GM23338 (cell line): ENCODE measurements at regions not wholly inside any gene's neighbourhood (a gene's known extent, or its start where the extent isn't known, plus 50 kb on each side); places are given as distances from the start of the nearest gene placed in this dataset.

Experiments
- ATAC-seq: fragments of 200-7000 bp; cut with Tn5 transposase; 3 replicates; pipeline ENCODE4 v1.9.1; 2020
- DNase-seq: peaks from one replicate; pipeline ENCODE4 v3.0.0-alpha.2; 2015; ENCODE audit warnings: low spot score
- H2AFZ ChIP-seq: fragments of 200-600 bp; sonication (generic); 2 replicates; pipeline ENCODE4 v1.8.0; 2016; ENCODE audit warnings: antibody characterized with exemption, mild to moderate bottlenecking, moderate library complexity
- H3F3A ChIP-seq: fragments of 200-600 bp; sonication (generic); replicated peaks from 2 replicates; pipeline ENCODE4 v1.8.0; 2017; ENCODE audit warnings: antibody characterized with exemption, mixed run types, low read depth
- H3K27ac ChIP-seq: fragments of 200-600 bp; sonication (generic); 2 replicates; pipeline ENCODE4 v1.6.1; 2016; ENCODE audit warnings: low read depth
- H3K27me3 ChIP-seq: fragments of 200-600 bp; sonication (generic); 2 replicates; pipeline ENCODE4 v1.8.0; 2016; ENCODE audit warnings: mild to moderate bottlenecking, mixed run types, moderate library complexity; ENCODE audit not compliant: insufficient read depth
- H3K36me3 ChIP-seq: fragments of 200-600 bp; sonication (generic); 2 replicates; pipeline ENCODE4 v1.8.0; 2016; ENCODE audit warnings: mild to moderate bottlenecking; ENCODE audit not compliant: insufficient read depth
- H3K4me1 ChIP-seq: fragments of 200-600 bp; sonication (generic); 2 replicates; pipeline ENCODE4 v1.8.0; 2016; ENCODE audit warnings: mild to moderate bottlenecking, moderate library complexity; ENCODE audit not compliant: insufficient read depth
- H3K4me2 ChIP-seq: fragments of 200-600 bp; sonication (generic); 2 replicates; pipeline ENCODE4 v1.7.1; 2017; ENCODE audit warnings: mixed run types
- H3K4me3 ChIP-seq: fragments of 200-600 bp; sonication (generic); 2 replicates; pipeline ENCODE4 v1.6.1; 2016; ENCODE audit warnings: mixed run types
- H3K79me2 ChIP-seq: fragments of 200-600 bp; sonication (generic); replicated peaks from 2 replicates; pipeline ENCODE4 v1.8.0; 2017; ENCODE audit warnings: mild to moderate bottlenecking; ENCODE audit not compliant: insufficient read depth
- H3K9me2 ChIP-seq: fragments of 200-600 bp; sonication (generic); 2 replicates; pipeline ENCODE4 v1.8.0; 2017; ENCODE audit not compliant: insufficient read depth
- H4K20me1 ChIP-seq: fragments of 200-600 bp; sonication (generic); replicated peaks from 2 replicates; pipeline ENCODE4 v1.8.0; 2017; ENCODE audit warnings: mild to moderate bottlenecking; ENCODE audit not compliant: insufficient read depth
- H3K27ac Mint-ChIP-seq: 2 replicates; pipeline ENCODE4 v1.8.0; 2020; ENCODE audit warnings: inconsistent platforms, mild to moderate bottlenecking, moderate library complexity, mixed read lengths
- H3K27me3 Mint-ChIP-seq: 3 replicates; pipeline ENCODE4 v1.8.0; 2022; ENCODE audit warnings: low read depth, mild to moderate bottlenecking, moderate library complexity, mixed read lengths, inconsistent platforms; ENCODE audit not compliant: insufficient read depth, poor library complexity
- H3K36me3 Mint-ChIP-seq: 3 replicates; pipeline ENCODE4 v1.8.0; 2021; ENCODE audit warnings: low read depth, mild to moderate bottlenecking, inconsistent platforms, moderate library complexity, mixed read lengths
- H3K4me1 Mint-ChIP-seq: 3 replicates; pipeline ENCODE4 v1.8.0; 2020; ENCODE audit warnings: mild to moderate bottlenecking, inconsistent platforms, mixed read lengths
- H3K4me3 Mint-ChIP-seq: 3 replicates; pipeline ENCODE4 v1.8.0; 2021; ENCODE audit warnings: moderate library complexity, mild to moderate bottlenecking, inconsistent platforms, mixed read lengths
- H3K9me3 Mint-ChIP-seq: 3 replicates; pipeline ENCODE4 v1.8.0; 2020; ENCODE audit warnings: moderate library complexity, mild to moderate bottlenecking, inconsistent platforms, mixed read lengths
- CREB1 ChIP-seq: fragments of 250-450 bp; sonication (Bioruptor Pico); IDR thresholded peaks from 2 replicates; pipeline ENCODE4 v1.5.0; 2020; ENCODE audit warnings: low read depth, mild to moderate bottlenecking, moderate library complexity
- EZH2 ChIP-seq: fragments of 200-600 bp; sonication (generic); IDR thresholded peaks from one replicate; pipeline ENCODE4 v1.8.0; 2017; ENCODE audit warnings: antibody characterized with exemption, mild to moderate bottlenecking, low read depth; ENCODE audit not compliant: unreplicated experiment
- EZH2phosphoT487 ChIP-seq: fragments of 200-600 bp; sonication (generic); IDR thresholded peaks from one replicate; pipeline ENCODE4 v1.8.1; 2018; ENCODE audit warnings: antibody characterized with exemption; ENCODE audit not compliant: unreplicated experiment
- JUNB ChIP-seq: IDR thresholded peaks from one replicate; pipeline ENCODE4 v1.6.1; 2016; ENCODE audit warnings: antibody characterized with exemption; ENCODE audit not compliant: unreplicated experiment
- NANOG ChIP-seq: IDR thresholded peaks from 2 replicates; pipeline ENCODE4 v1.6.1; 2016; ENCODE audit warnings: antibody characterized with exemption, borderline replicate concordance
- POLR2AphosphoS5 ChIP-seq: IDR thresholded peaks from 2 replicates; pipeline ENCODE4 v1.6.1; 2016; ENCODE audit warnings: antibody characterized with exemption, low read depth
- REST ChIP-seq: IDR thresholded peaks from one replicate; pipeline ENCODE4 v1.6.1; 2018; ENCODE audit warnings: antibody characterized with exemption; ENCODE audit not compliant: unreplicated experiment
- STAT1 ChIP-seq: IDR thresholded peaks from one replicate; pipeline ENCODE4 v1.6.1; 2016; ENCODE audit warnings: antibody characterized with exemption; ENCODE audit not compliant: unreplicated experiment
- ZNF114 ChIP-seq: fragments of 250-450 bp; sonication (Bioruptor Pico); IDR thresholded peaks from 2 replicates; pipeline ENCODE4 v1.5.0; 2020; ENCODE audit warnings: mild to moderate bottlenecking, moderate library complexity
- ZNF331 ChIP-seq: fragments of 250-450 bp; sonication (Bioruptor Pico); IDR thresholded peaks from 2 replicates; pipeline ENCODE4 v1.5.0; 2020; ENCODE audit warnings: low read depth, mild to moderate bottlenecking, moderate library complexity
- TF ChIP-seq, protein P1 (sequence below): fragments of 250-450 bp; sonication (Bioruptor Pico); IDR thresholded peaks from 2 replicates; pipeline ENCODE4 v1.5.0; 2020; ENCODE audit warnings: mild to moderate bottlenecking, moderate library complexity
- TF ChIP-seq, protein P2 (sequence below): IDR thresholded peaks from 2 replicates; pipeline ENCODE4 v1.6.1; 2016; ENCODE audit warnings: antibody characterized with exemption
- TF ChIP-seq, protein P3 (sequence below), 2 experiments: fragments of 200-600 bp in 1 of 2; sonication (generic) in 1 of 2; conservative IDR thresholded peaks; 2 replicates each; pipeline versions ENCODE4 v1.5.1 to v1.6.1; 2016 to 2017; ENCODE audit warnings: antibody characterized with exemption in 2 of 2, low read depth in 2 of 2, mild to moderate bottlenecking in 2 of 2, moderate library complexity in 1 of 2

DNA sequence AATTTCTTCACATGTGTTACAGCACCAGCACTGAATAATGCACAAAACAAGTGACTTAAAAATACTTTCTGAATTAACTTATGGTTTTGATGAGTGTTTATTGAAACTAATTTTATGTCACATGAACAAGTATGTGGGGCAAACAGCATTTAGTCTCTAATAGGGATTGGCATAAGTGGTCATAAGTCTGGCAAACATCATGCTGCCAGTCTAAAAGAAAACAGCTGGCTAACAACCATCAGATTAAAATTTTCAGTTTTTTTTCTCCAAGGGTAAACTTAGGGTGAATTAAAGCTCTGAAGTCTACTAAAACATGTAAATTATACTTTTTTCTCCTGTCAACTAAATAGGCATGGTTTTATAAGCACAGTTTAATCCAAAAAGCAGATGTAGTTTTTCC lies 1014.2 kb downstream of the FAT4 start:
- no peak for ATAC-seq
- no peaks in the 10 kb centered on the region for H3K79me2 ChIP-seq
- Mint-ChIP-seq H3K27me3 (no peaks in the 10 kb centered on the region), H3K9me3 (no peaks in the 10 kb centered on the region), H3K4me3 (no peak overlapping the region), H3K27ac (no peak overlapping the region), H3K4me1 (peaks cover 2% of the 10 kb centered on the region; the same call in 1 of the 3 replicates), H3K36me3 (no peaks in the 10 kb centered on the region)
- no peaks in the 10 kb centered on the region for H3F3A ChIP-seq
- no peak for DNase-seq
- H3K36me3 ChIP-seq = no peaks in the 10 kb centered on the region
- no peak overlapping the region for H2AFZ ChIP-seq
- no peaks in the 10 kb centered on the region for H3K27me3 ChIP-seq
- no peaks in the 10 kb centered on the region for H3K9me2 ChIP-seq
- H3K4me2 ChIP-seq = no peak overlapping the region
- H4K20me1 ChIP-seq = no peaks in the 10 kb centered on the region
- H3K27ac ChIP-seq = no peak overlapping the region
- no peaks in the 10 kb centered on the region for H3K4me1 ChIP-seq
- no peak overlapping the region for H3K4me3 ChIP-seq
- TF ChIP-seq POLR2AphosphoS5 = no peak
- TF ChIP-seq CREB1 (CRISPR knock-in tag) = no peak
- TF ChIP-seq NANOG = no peak
- TF ChIP-seq ZNF331 (CRISPR knock-in tag) = no peak
- TF ChIP-seq, protein P1, sequence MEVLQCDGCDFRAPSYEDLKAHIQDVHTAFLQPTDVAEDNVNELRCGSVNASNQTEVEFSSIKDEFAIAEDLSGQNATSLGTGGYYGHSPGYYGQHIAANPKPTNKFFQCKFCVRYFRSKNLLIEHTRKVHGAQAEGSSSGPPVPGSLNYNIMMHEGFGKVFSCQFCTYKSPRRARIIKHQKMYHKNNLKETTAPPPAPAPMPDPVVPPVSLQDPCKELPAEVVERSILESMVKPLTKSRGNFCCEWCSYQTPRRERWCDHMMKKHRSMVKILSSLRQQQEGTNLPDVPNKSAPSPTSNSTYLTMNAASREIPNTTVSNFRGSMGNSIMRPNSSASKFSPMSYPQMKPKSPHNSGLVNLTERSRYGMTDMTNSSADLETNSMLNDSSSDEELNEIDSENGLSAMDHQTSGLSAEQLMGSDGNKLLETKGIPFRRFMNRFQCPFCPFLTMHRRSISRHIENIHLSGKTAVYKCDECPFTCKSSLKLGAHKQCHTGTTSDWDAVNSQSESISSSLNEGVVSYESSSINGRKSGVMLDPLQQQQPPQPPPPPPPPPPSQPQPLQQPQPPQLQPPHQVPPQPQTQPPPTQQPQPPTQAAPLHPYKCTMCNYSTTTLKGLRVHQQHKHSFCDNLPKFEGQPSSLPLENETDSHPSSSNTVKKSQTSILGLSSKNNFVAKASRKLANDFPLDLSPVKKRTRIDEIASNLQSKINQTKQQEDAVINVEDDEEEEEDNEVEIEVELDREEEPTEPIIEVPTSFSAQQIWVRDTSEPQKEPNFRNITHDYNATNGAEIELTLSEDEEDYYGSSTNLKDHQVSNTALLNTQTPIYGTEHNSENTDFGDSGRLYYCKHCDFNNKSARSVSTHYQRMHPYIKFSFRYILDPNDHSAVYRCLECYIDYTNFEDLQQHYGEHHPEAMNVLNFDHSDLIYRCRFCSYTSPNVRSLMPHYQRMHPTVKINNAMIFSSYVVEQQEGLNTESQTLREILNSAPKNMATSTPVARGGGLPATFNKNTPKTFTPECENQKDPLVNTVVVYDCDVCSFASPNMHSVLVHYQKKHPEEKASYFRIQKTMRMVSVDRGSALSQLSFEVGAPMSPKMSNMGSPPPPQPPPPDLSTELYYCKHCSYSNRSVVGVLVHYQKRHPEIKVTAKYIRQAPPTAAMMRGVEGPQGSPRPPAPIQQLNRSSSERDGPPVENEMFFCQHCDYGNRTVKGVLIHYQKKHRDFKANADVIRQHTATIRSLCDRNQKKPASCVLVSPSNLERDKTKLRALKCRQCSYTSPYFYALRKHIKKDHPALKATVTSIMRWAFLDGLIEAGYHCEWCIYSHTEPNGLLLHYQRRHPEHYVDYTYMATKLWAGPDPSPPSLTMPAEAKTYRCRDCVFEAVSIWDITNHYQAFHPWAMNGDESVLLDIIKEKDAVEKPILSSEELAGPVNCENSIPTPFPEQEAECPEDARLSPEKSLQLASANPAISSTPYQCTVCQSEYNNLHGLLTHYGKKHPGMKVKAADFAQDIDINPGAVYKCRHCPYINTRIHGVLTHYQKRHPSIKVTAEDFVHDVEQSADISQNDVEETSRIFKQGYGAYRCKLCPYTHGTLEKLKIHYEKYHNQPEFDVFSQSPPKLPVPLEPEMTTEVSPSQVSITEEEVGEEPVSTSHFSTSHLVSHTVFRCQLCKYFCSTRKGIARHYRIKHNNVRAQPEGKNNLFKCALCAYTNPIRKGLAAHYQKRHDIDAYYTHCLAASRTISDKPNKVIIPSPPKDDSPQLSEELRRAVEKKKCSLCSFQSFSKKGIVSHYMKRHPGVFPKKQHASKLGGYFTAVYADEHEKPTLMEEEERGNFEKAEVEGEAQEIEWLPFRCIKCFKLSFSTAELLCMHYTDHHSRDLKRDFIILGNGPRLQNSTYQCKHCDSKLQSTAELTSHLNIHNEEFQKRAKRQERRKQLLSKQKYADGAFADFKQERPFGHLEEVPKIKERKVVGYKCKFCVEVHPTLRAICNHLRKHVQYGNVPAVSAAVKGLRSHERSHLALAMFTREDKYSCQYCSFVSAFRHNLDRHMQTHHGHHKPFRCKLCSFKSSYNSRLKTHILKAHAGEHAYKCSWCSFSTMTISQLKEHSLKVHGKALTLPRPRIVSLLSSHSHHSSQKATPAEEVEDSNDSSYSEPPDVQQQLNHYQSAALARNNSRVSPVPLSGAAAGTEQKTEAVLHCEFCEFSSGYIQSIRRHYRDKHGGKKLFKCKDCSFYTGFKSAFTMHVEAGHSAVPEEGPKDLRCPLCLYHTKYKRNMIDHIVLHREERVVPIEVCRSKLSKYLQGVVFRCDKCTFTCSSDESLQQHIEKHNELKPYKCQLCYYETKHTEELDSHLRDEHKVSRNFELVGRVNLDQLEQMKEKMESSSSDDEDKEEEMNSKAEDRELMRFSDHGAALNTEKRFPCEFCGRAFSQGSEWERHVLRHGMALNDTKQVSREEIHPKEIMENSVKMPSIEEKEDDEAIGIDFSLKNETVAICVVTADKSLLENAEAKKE (CRISPR knock-in tag) = no peak
- no peak for TF ChIP-seq ZNF114 (CRISPR knock-in tag)
- TF ChIP-seq, protein P2, sequence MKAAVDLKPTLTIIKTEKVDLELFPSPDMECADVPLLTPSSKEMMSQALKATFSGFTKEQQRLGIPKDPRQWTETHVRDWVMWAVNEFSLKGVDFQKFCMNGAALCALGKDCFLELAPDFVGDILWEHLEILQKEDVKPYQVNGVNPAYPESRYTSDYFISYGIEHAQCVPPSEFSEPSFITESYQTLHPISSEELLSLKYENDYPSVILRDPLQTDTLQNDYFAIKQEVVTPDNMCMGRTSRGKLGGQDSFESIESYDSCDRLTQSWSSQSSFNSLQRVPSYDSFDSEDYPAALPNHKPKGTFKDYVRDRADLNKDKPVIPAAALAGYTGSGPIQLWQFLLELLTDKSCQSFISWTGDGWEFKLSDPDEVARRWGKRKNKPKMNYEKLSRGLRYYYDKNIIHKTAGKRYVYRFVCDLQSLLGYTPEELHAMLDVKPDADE = no peak
- TF ChIP-seq STAT1 = no peak
- TF ChIP-seq, protein P3, sequence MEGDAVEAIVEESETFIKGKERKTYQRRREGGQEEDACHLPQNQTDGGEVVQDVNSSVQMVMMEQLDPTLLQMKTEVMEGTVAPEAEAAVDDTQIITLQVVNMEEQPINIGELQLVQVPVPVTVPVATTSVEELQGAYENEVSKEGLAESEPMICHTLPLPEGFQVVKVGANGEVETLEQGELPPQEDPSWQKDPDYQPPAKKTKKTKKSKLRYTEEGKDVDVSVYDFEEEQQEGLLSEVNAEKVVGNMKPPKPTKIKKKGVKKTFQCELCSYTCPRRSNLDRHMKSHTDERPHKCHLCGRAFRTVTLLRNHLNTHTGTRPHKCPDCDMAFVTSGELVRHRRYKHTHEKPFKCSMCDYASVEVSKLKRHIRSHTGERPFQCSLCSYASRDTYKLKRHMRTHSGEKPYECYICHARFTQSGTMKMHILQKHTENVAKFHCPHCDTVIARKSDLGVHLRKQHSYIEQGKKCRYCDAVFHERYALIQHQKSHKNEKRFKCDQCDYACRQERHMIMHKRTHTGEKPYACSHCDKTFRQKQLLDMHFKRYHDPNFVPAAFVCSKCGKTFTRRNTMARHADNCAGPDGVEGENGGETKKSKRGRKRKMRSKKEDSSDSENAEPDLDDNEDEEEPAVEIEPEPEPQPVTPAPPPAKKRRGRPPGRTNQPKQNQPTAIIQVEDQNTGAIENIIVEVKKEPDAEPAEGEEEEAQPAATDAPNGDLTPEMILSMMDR (conservative IDR thresholded peaks at IDR 0.05; ENCODE audit: low read depth in 2 of 2) = no peak
- no peak for TF ChIP-seq EZH2phosphoT487
- TF ChIP-seq JUNB = no peak
- no peak for TF ChIP-seq EZH2
- TF ChIP-seq REST = no peak
